MM.1S (cell line): ENCODE measurements at regions not wholly inside any gene's neighbourhood (a gene's known extent, or its start where the extent isn't known, plus 50 kb on each side); places are given as distances from the start of the nearest gene placed in this dataset.

Experiments used
- DNase-seq: peaks from one replicate; pipeline ENCODE4 v3.0.0-alpha.2; 2015
- H2AFZ ChIP-seq: fragments of 300-600 bp; sonication (generic); 2 replicates; pipeline ENCODE4 v1.6.0; 2016; ENCODE audit warnings: antibody characterized with exemption, low read length
- H3F3A ChIP-seq: fragments of 300-600 bp; sonication (generic); 2 replicates; pipeline ENCODE4 v1.6.1; 2016; ENCODE audit warnings: mild to moderate bottlenecking, antibody characterized with exemption, low read length, moderate library complexity, mixed read lengths; ENCODE audit not compliant: insufficient read depth
- H3K27ac ChIP-seq: fragments of 300-600 bp; sonication (generic); 2 replicates; pipeline ENCODE4 v1.5.1; 2016; ENCODE audit warnings: mild to moderate bottlenecking, low read length
- H3K27me3 ChIP-seq: fragments of 300-600 bp; sonication (generic); replicated peaks from 2 replicates; pipeline ENCODE4 v1.6.0; 2016; ENCODE audit warnings: low read length; ENCODE audit not compliant: insufficient read depth
- H3K36me3 ChIP-seq: fragments of 300-600 bp; sonication (generic); replicated peaks from 2 replicates; pipeline ENCODE4 v1.6.1; 2016; ENCODE audit warnings: mild to moderate bottlenecking, low read length, mixed read lengths; ENCODE audit not compliant: insufficient read depth
- H3K4me1 ChIP-seq: fragments of 300-600 bp; sonication (generic); 2 replicates; pipeline ENCODE4 v1.6.1; 2016; ENCODE audit warnings: low read length, mixed read lengths
- H3K4me2 ChIP-seq: fragments of 300-600 bp; sonication (generic); 2 replicates; pipeline ENCODE4 v1.6.0; 2016; ENCODE audit warnings: low read depth, low read length
- H3K4me3 ChIP-seq: fragments of 300-600 bp; sonication (generic); 2 replicates; pipeline ENCODE4 v1.5.1; 2016; ENCODE audit warnings: low read length, mixed read lengths
- H3K79me2 ChIP-seq: fragments of 300-600 bp; sonication (generic); 2 replicates; pipeline ENCODE4 v1.6.1; 2016; ENCODE audit warnings: mixed run types, low read length, mixed read lengths
- H3K9ac ChIP-seq: fragments of 300-600 bp; sonication (generic); 2 replicates; pipeline ENCODE4 v1.6.1; 2016; ENCODE audit warnings: low read length, mixed read lengths
- H3K9me2 ChIP-seq: fragments of 300-600 bp; sonication (generic); replicated peaks from 2 replicates; pipeline ENCODE4 v1.6.1; 2016; ENCODE audit warnings: mild to moderate bottlenecking, low read length, mixed read lengths; ENCODE audit not compliant: insufficient read depth
- H3K9me3 ChIP-seq: fragments of 300-600 bp; sonication (generic); replicated peaks from 2 replicates; pipeline ENCODE4 v1.6.1; 2016; ENCODE audit warnings: mild to moderate bottlenecking, low read length, mixed read lengths; ENCODE audit not compliant: insufficient read depth
- H4K20me1 ChIP-seq: fragments of 300-600 bp; sonication (generic); 2 replicates; pipeline ENCODE4 v1.6.1; 2016; ENCODE audit warnings: mild to moderate bottlenecking, low read length, moderate library complexity, mixed read lengths; ENCODE audit not compliant: insufficient read depth
- EZH2 ChIP-seq: fragments of 300-600 bp; sonication (generic); optimal IDR thresholded peaks from 2 replicates; pipeline ENCODE3; 2017; ENCODE audit warnings: low read depth, mild to moderate bottlenecking, antibody characterized with exemption, low read length, mixed read lengths
- EZH2phosphoT487 ChIP-seq: fragments of 300-600 bp; sonication (generic); IDR thresholded peaks from 2 replicates; pipeline ENCODE4 v1.6.1; 2018; ENCODE audit warnings: antibody characterized with exemption, low read length
- TF ChIP-seq, protein P1 (sequence below): fragments of 300-600 bp; sonication (generic); IDR thresholded peaks from 2 replicates; pipeline ENCODE4 v1.5.1; 2016; ENCODE audit warnings: antibody characterized with exemption, low read length, mixed read lengths

DNA sequence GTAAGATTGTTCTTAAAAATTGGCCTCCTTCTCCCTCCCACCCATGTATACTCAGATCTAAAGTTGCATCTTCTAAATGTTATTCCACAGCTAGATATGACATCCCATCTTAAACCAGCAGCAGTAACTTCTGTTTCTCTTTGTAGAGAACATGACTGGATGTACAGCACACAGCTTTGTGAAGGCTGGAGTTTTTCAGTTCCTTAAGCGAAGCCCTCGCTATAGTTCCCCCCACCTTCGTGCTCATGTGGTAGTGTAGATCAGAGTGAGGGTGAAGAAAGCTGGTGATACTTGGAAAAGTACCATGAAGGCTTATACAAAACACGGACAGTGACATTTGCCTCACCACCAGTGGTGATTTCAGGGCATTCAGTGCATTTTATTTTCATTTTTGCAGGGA is 137.5 kb downstream of the MAT2B start:
- Histone ChIP-seq H4K20me1 (no peaks in the 10 kb centered on the region), H3K9me3 (no peaks in the 10 kb centered on the region), H3K4me2 (no peak overlapping the region), H3K9me2 (no peaks in the 10 kb centered on the region), H2AFZ (no peak overlapping the region), H3K4me1 (no peaks in the 10 kb centered on the region), H3K4me3 (no peak overlapping the region), H3K9ac (no peak overlapping the region), H3K27me3 (no peaks in the 10 kb centered on the region), H3K79me2 (no peaks in the 10 kb centered on the region), H3F3A (no peaks in the 10 kb centered on the region), H3K27ac (no peak overlapping the region), H3K36me3 (no peaks in the 10 kb centered on the region)
- TF ChIP-seq, protein P1, sequence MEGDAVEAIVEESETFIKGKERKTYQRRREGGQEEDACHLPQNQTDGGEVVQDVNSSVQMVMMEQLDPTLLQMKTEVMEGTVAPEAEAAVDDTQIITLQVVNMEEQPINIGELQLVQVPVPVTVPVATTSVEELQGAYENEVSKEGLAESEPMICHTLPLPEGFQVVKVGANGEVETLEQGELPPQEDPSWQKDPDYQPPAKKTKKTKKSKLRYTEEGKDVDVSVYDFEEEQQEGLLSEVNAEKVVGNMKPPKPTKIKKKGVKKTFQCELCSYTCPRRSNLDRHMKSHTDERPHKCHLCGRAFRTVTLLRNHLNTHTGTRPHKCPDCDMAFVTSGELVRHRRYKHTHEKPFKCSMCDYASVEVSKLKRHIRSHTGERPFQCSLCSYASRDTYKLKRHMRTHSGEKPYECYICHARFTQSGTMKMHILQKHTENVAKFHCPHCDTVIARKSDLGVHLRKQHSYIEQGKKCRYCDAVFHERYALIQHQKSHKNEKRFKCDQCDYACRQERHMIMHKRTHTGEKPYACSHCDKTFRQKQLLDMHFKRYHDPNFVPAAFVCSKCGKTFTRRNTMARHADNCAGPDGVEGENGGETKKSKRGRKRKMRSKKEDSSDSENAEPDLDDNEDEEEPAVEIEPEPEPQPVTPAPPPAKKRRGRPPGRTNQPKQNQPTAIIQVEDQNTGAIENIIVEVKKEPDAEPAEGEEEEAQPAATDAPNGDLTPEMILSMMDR: no peak
- TF ChIP-seq EZH2: no peak
- no peak for TF ChIP-seq EZH2phosphoT487
- no peak for DNase-seq

DNA sequence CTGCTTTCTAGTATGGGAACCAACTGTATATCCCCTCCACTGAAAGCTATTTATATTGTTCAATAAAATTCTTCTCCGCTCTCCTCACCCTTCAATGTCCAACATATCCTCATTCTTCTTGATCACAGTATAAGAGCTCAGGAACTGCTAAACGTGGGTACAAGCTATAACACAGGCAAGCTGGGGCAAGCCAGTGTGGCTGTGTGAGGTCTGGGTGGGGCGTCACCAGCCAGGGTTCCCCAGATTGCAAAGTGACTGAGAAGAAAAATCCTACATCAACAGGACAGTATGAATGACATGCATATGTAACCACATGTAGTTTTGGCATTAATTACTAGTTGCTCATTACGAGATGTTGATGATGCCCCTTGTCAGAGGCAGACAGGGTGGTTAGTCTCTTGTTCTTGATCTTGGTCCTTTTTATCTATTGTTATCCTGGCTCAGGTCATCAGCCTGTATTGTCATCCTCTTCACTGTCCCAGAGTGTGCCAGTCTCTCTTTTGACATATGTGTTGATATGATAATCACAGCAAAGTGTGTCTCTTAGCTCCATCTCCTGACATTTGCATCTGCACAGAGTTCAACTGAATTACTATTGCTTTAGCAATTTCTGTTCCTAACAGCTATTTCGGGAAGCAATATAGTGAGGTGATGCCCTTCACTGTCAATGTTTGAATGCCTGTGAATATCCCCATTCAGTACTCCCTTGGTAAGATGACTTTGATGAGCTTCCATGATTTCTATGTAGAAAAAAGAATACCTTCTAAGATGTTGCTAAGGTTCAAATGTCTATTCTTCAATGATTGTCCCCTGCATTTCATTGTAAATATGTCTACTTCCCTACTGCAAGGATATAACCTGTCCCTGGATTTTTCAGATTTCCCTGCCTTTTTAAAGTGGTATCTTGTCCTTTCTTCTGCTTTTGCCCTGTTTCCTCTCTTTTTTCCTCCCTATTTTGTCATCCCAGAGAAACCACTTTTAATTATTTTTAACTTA is 140.3 kb downstream of the MAT2B start:
- DNase-seq: no peak
- no peaks in the 10 kb centered on the region for H3K4me1 ChIP-seq
- no peaks in the 10 kb centered on the region for H3K79me2 ChIP-seq
- H3K27me3 ChIP-seq: no peaks in the 10 kb centered on the region
- H3F3A ChIP-seq: no peaks in the 10 kb centered on the region
- H4K20me1 ChIP-seq: no peaks in the 10 kb centered on the region
- TF ChIP-seq, protein P1: no peak
- TF ChIP-seq EZH2: no peak
- no peak for TF ChIP-seq EZH2phosphoT487
- no peak overlapping the region for H2AFZ ChIP-seq
- no peak overlapping the region for H3K9ac ChIP-seq
- no peak overlapping the region for H3K4me3 ChIP-seq
- H3K27ac ChIP-seq: no peak overlapping the region
- H3K4me2 ChIP-seq: no peak overlapping the region
- no peaks in the 10 kb centered on the region for H3K36me3 ChIP-seq
- no peaks in the 10 kb centered on the region for H3K9me3 ChIP-seq
- no peaks in the 10 kb centered on the region for H3K9me2 ChIP-seq

DNA sequence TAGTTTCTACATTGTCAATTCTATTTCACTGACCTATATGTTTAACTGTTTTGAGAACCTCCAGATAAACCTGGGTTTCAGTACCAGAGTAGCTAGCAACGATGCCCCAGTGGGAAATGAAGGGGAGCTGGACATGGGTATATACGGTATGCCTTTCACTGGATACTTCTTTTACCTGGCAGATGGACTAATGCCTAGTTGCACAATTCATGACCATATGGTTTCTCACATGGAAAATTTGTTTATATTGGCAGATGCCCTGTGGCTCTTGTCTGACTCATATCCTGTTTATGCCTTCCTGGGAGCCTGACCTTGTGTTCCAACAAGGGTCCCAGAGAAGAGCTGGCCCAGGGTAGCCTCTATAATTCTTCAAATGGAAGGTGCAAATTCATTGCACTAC is 144.1 kb downstream of the MAT2B start:
- H3K36me3 ChIP-seq: no peaks in the 10 kb centered on the region
- no peaks in the 10 kb centered on the region for H3K79me2 ChIP-seq
- no peaks in the 10 kb centered on the region for H3K9me2 ChIP-seq
- no peaks in the 10 kb centered on the region for H4K20me1 ChIP-seq
- H3K4me3 ChIP-seq: no peak overlapping the region
- H2AFZ ChIP-seq: no peak overlapping the region
- TF ChIP-seq EZH2phosphoT487 (no peak), EZH2 (no peak)
- TF ChIP-seq, protein P1: no peak
- H3K9ac ChIP-seq: no peak overlapping the region
- no peaks in the 10 kb centered on the region for H3K9me3 ChIP-seq
- no peaks in the 10 kb centered on the region for H3K4me1 ChIP-seq
- no peak overlapping the region for H3K4me2 ChIP-seq
- DNase-seq: no peak
- no peaks in the 10 kb centered on the region for H3F3A ChIP-seq
- no peak overlapping the region for H3K27ac ChIP-seq
- H3K27me3 ChIP-seq: no peaks in the 10 kb centered on the region
